Panc1 (cell line): ENCODE measurements at regions not wholly inside any gene's neighbourhood (a gene's known extent, or its start where the extent isn't known, plus 50 kb on each side); places are given as distances from the start of the nearest gene placed in this dataset.

Experiments used
- ATAC-seq: fragments of 200-7000 bp; cut with Tn5 transposase; 2 replicates; pipeline ENCODE4 v1.9.1; 2020; ENCODE audit warnings: mild to moderate bottlenecking, moderate library complexity
- BruUV-seq: library from RNA; stranded (reverse); fragments of 400-500 nt; replicated peaks from 2 replicates; lab custom pipeline; 2021; lab: Mats Ljungman, UMichigan
- CTCF ChIA-PET: fragments of 300-600 bp; sonication (Branson Sonifier 250); formaldehyde crosslinking; loops from one replicate; lab custom pipeline; 2022; ENCODE audit warnings: antibody characterized with exemption; lab: Charles Lee
- POLR2A ChIA-PET: fragments of 300-600 bp; sonication (Branson Sonifier 250); formaldehyde crosslinking; loops from one replicate; lab custom pipeline; 2022; ENCODE audit warnings: antibody characterized with exemption; lab: Charles Lee
- DNase-seq: peaks from one replicate; pipeline ENCODE4 v3.0.0-alpha.2; 2010; ENCODE audit warnings: low read depth, low spot score
- H3K27ac ChIP-seq: 2 replicates; pipeline ENCODE4 v1.5.1; 2011; ENCODE audit warnings: mild to moderate bottlenecking, low read length, inconsistent platforms
- H3K27me3 ChIP-seq: fragments of 200-500 bp; sonication (Bioruptor generic); 2 replicates; pipeline ENCODE4 v1.6.0; 2014; ENCODE audit warnings: low read length, inconsistent platforms; ENCODE audit not compliant: control insufficient read depth, insufficient read depth
- H3K36me3 ChIP-seq: fragments of 200-500 bp; sonication (Bioruptor generic); 2 replicates; pipeline ENCODE4 v1.5.1; 2014; ENCODE audit warnings: inconsistent platforms, mild to moderate bottlenecking, low read length, moderate library complexity; ENCODE audit not compliant: control insufficient read depth, insufficient read depth
- H3K4me1 ChIP-seq: 2 replicates; pipeline ENCODE4 v1.5.1; 2011; ENCODE audit warnings: inconsistent platforms, mild to moderate bottlenecking, low read length, moderate library complexity; ENCODE audit not compliant: control insufficient read depth, insufficient read depth
- H3K4me3 ChIP-seq, 2 experiments: 2 replicates each; pipeline ENCODE4 v1.5.1; 2011 to 2012; ENCODE audit warnings: low read depth in 2 of 2, low read length in 2 of 2, mild to moderate bottlenecking in 2 of 2, inconsistent platforms in 1 of 2, moderate library complexity in 1 of 2
- H3K9me3 ChIP-seq: fragments of 200-500 bp; sonication (Bioruptor generic); 2 replicates; pipeline ENCODE4 v1.5.1; 2014; ENCODE audit warnings: low read depth, mild to moderate bottlenecking, inconsistent platforms, low read length, moderate library complexity; ENCODE audit not compliant: control insufficient read depth, insufficient read depth
- POLR2AphosphoS5 ChIP-seq: IDR thresholded peaks from 2 replicates; pipeline ENCODE4 v1.6.1; 2012; ENCODE audit warnings: mild to moderate bottlenecking, low read depth, low read length, moderate library complexity
- SIN3A ChIP-seq: IDR thresholded peaks from 2 replicates; pipeline ENCODE4 v1.6.1; 2012; ENCODE audit warnings: low read depth, mild to moderate bottlenecking, low read length, moderate library complexity, borderline replicate concordance; ENCODE audit not compliant: insufficient read depth
- TCF7L2 ChIP-seq: IDR thresholded peaks from 2 replicates; pipeline ENCODE4 v1.6.1; 2011; ENCODE audit warnings: mild to moderate bottlenecking, low read depth, low read length, inconsistent platforms
- in situ Hi-C: cut with HindIII; loops from 2 replicates; pipeline ENCODE4 v1.10.0; 2016; ENCODE audit warnings: low sequenced_read_pairs, low pct_unique_long_range_greater_than_20kb
- intact Hi-C: fragments of 100-400 bp; cut with micrococcal nuclease; formaldehyde crosslinking; loops from one replicate; pipeline ENCODE4 v1.10.0; 2022; ENCODE audit not compliant: unreplicated experiment
- TF ChIP-seq, protein P1 (sequence below), 2 experiments: IDR thresholded peaks; 2 replicates each; pipeline ENCODE4 v1.6.1; 2011 to 2012; ENCODE audit warnings: low read depth in 2 of 2, control low read depth in 1 of 2, low read length in 1 of 2, mild to moderate bottlenecking in 1 of 2, moderate library complexity in 1 of 2; ENCODE audit not compliant: insufficient read depth in 1 of 2
- TF ChIP-seq, protein P2 (sequence below): fragments of 450-650 bp; IDR thresholded peaks from 2 replicates; pipeline ENCODE4 v1.5.1; 2017; ENCODE audit warnings: mild to moderate bottlenecking

DNA sequence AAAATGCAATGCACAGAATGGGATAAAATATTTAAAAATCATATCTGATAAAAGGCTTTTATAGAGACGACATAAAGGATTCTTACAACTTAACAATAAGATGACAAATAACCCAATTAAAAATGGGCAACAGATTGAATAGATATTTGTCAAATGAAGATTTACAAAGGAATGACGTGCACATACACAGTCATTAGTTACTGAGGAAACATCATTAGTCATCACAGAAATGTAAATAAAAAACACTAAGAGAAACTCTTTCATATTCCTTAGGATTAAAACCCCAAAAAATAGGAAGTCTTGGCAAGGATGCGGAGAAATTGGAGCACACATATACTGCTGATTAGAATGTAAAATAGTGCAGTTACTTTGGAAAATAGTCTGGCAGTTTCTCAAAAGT lies 1886.0 kb upstream of the CDH6 start:
- H3K27ac ChIP-seq: no peak overlapping the region
- intact Hi-C loops: no loop called here
- H3K9me3 ChIP-seq: no peaks in the 10 kb centered on the region; the same call in 1 of the 2 replicates
- no peaks in the 10 kb centered on the region for H3K27me3 ChIP-seq
- ChIA-PET CTCF (interaction anchor here (0.6 kb wide), 1 partner anchor 672 kb away, joined by 4 read pairs; no protein-coding TSS in a partner anchor), POLR2A (no interaction called here)
- DNase-seq: no peak
- no peaks in the 10 kb centered on the region for H3K36me3 ChIP-seq
- ATAC-seq: no peak
- in situ Hi-C loops: no loop called here
- no TSS peak for BruUV-seq
- no peaks in the 10 kb centered on the region for H3K4me1 ChIP-seq
- H3K4me3 ChIP-seq: no peak overlapping the region
- TF ChIP-seq, protein P1, sequence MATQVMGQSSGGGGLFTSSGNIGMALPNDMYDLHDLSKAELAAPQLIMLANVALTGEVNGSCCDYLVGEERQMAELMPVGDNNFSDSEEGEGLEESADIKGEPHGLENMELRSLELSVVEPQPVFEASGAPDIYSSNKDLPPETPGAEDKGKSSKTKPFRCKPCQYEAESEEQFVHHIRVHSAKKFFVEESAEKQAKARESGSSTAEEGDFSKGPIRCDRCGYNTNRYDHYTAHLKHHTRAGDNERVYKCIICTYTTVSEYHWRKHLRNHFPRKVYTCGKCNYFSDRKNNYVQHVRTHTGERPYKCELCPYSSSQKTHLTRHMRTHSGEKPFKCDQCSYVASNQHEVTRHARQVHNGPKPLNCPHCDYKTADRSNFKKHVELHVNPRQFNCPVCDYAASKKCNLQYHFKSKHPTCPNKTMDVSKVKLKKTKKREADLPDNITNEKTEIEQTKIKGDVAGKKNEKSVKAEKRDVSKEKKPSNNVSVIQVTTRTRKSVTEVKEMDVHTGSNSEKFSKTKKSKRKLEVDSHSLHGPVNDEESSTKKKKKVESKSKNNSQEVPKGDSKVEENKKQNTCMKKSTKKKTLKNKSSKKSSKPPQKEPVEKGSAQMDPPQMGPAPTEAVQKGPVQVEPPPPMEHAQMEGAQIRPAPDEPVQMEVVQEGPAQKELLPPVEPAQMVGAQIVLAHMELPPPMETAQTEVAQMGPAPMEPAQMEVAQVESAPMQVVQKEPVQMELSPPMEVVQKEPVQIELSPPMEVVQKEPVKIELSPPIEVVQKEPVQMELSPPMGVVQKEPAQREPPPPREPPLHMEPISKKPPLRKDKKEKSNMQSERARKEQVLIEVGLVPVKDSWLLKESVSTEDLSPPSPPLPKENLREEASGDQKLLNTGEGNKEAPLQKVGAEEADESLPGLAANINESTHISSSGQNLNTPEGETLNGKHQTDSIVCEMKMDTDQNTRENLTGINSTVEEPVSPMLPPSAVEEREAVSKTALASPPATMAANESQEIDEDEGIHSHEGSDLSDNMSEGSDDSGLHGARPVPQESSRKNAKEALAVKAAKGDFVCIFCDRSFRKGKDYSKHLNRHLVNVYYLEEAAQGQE (IDR thresholded peaks at IDR 0.05; ENCODE audit: insufficient read depth in 1 of 2, low read depth in 2 of 2, low read length in 1 of 2): no peak
- TF ChIP-seq TCF7L2: no peak
- no peak for TF ChIP-seq POLR2AphosphoS5
- no peak for TF ChIP-seq SIN3A
- TF ChIP-seq, protein P2, sequence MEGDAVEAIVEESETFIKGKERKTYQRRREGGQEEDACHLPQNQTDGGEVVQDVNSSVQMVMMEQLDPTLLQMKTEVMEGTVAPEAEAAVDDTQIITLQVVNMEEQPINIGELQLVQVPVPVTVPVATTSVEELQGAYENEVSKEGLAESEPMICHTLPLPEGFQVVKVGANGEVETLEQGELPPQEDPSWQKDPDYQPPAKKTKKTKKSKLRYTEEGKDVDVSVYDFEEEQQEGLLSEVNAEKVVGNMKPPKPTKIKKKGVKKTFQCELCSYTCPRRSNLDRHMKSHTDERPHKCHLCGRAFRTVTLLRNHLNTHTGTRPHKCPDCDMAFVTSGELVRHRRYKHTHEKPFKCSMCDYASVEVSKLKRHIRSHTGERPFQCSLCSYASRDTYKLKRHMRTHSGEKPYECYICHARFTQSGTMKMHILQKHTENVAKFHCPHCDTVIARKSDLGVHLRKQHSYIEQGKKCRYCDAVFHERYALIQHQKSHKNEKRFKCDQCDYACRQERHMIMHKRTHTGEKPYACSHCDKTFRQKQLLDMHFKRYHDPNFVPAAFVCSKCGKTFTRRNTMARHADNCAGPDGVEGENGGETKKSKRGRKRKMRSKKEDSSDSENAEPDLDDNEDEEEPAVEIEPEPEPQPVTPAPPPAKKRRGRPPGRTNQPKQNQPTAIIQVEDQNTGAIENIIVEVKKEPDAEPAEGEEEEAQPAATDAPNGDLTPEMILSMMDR: no peak

- no peak overlapping the region for H3K27ac ChIP-seq
- POLR2A ChIA-PET: no interaction called here
- no peaks in the 10 kb centered on the region for H3K27me3 ChIP-seq
- no peak overlapping the region for H3K4me3 ChIP-seq
- intact Hi-C loops (no loop called here), in situ Hi-C loops (no loop called here)
- BruUV-seq: no TSS peak
- ATAC-seq (no peak), DNase-seq (no peak)
- no peaks in the 10 kb centered on the region for H3K4me1 ChIP-seq
- TF ChIP-seq SIN3A (no peak), TCF7L2 (no peak), POLR2AphosphoS5 (no peak)
- TF ChIP-seq, protein P2: no peak
- TF ChIP-seq, protein P1 (IDR thresholded peaks at IDR 0.05; ENCODE audit: insufficient read depth in 1 of 2, low read depth in 2 of 2, low read length in 1 of 2): no peak
- CTCF ChIA-PET: no interaction called here
- no peaks in the 10 kb centered on the region; the same call in 1 of the 2 replicates for H3K9me3 ChIP-seq
- H3K36me3 ChIP-seq: no peaks in the 10 kb centered on the region
Observed at GRCh38 chr5:29304545-29304944, 1888.9 kb upstream of the CDH6 start.
